Transverse colon (tissue), 4 donors: ENCODE measurements at regions not wholly inside any gene's neighbourhood (a gene's known extent, or its start where the extent isn't known, plus 50 kb on each side); places are given as distances from the start of the nearest gene placed in this dataset.

ENCODE experiments used
- EP300 ChIP-seq: sonication (generic); formaldehyde crosslinking; IDR thresholded peaks from one replicate; pipeline ENCODE4 v1.6.1; 2017; ENCODE audit warnings: antibody characterized with exemption, low read depth
- POLR2AphosphoS5 ChIP-seq, 3 donors: sonication (generic); formaldehyde crosslinking; IDR thresholded peaks; one replicate each; pipeline ENCODE4 v1.6.1; 2016; ENCODE audit warnings: antibody characterized with exemption in 3 of 3
- TF ChIP-seq, protein P1 (sequence below), 5 experiments: fragments of 200-600 bp in 3 of 5; fragments of 450-650 bp in 2 of 5; sonication (generic) in 3 of 5; IDR thresholded peaks; 1 replicate in 2 of 5; 2 replicates in 3 of 5; pipeline ENCODE4 v1.5.1; 2016 to 2017; ENCODE audit warnings: antibody characterized with exemption in 5 of 5, inconsistent platforms in 3 of 5, mild to moderate bottlenecking in 2 of 5, moderate library complexity in 1 of 5

DNA sequence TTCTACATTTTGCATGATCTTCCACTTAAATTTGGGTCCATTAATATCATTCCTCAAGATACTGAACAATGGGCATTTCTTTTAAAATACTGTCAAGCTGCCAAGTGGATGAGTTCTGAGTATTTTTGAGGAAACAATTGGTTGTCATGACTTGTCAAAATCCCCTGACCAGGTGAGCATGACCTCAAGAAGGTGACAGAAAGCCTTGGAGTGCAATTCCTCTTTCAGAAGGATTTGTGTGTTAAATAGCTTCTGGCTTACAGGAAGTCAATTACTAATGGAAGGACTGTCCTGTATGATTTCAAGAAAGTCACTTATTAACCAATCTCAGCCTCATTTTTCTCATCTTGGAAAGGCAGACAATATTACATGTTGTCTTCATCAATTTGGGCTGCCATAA, 460.6 kb downstream of the TSN start:
- TF ChIP-seq POLR2AphosphoS5 (IDR thresholded peaks at IDR 0.05) (no peak), EP300 (no peak)
- TF ChIP-seq, protein P1, sequence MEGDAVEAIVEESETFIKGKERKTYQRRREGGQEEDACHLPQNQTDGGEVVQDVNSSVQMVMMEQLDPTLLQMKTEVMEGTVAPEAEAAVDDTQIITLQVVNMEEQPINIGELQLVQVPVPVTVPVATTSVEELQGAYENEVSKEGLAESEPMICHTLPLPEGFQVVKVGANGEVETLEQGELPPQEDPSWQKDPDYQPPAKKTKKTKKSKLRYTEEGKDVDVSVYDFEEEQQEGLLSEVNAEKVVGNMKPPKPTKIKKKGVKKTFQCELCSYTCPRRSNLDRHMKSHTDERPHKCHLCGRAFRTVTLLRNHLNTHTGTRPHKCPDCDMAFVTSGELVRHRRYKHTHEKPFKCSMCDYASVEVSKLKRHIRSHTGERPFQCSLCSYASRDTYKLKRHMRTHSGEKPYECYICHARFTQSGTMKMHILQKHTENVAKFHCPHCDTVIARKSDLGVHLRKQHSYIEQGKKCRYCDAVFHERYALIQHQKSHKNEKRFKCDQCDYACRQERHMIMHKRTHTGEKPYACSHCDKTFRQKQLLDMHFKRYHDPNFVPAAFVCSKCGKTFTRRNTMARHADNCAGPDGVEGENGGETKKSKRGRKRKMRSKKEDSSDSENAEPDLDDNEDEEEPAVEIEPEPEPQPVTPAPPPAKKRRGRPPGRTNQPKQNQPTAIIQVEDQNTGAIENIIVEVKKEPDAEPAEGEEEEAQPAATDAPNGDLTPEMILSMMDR (IDR thresholded peaks at IDR 0.05): no peak
